Adrenal gland (tissue), 9 donors: ENCODE measurements at regions not wholly inside any gene's neighbourhood (a gene's known extent, or its start where the extent isn't known, plus 50 kb on each side); places are given as distances from the start of the nearest gene placed in this dataset.

ENCODE experiments used
- DNase-seq, 7 donors: peaks; one replicate each; pipeline ENCODE4 v3.0.0-alpha.2; 2019 to 2020
- H3K27ac ChIP-seq, 5 donors: fragments of 200-600 bp; sonication (generic) in 4 of 5; 1 replicate in 3 of 5; 2 replicates in 2 of 5; pipeline versions ENCODE4 v1.5.1 to v1.8.0; 2016 to 2020; ENCODE audit warnings: mild to moderate bottlenecking in 1 of 5
- H3K27me3 ChIP-seq: fragments of 200-600 bp; 2 replicates; pipeline ENCODE4 v1.8.0; 2021
- H3K36me3 ChIP-seq, 2 donors: fragments of 200-600 bp; replicated peaks in 1 of 2; 1 replicate in 1 of 2; 2 replicates in 1 of 2; pipeline versions ENCODE4 v1.5.1 to v1.8.0; 2018 to 2022
- H3K4me1 ChIP-seq, 2 donors: fragments of 200-600 bp; replicated peaks in 1 of 2; 1 replicate in 1 of 2; 2 replicates in 1 of 2; pipeline versions ENCODE4 v1.5.1 to v1.8.0; 2018 to 2021
- H3K4me3 ChIP-seq, 4 donors: fragments of 200-600 bp; sonication (generic) in 3 of 4; one replicate each; pipeline ENCODE4 v1.5.1; 2016 to 2018
- H3K9me3 ChIP-seq, 3 donors: fragments of 200-600 bp; sonication (generic) in 1 of 3; replicated peaks in 1 of 3; 1 replicate in 2 of 3; 2 replicates in 1 of 3; pipeline versions ENCODE4 v1.5.1 to v1.8.0; 2016 to 2021
- POLR2A ChIP-seq, 2 donors: fragments of 450-650 bp; IDR thresholded peaks; one replicate each; pipeline ENCODE4 v1.6.1; 2017; ENCODE audit warnings: antibody characterized with exemption in 2 of 2, mild to moderate bottlenecking in 2 of 2, moderate library complexity in 1 of 2
- WGBS, 4 donors: extraction: QIAGEN DNeasy Blood & Tissue Kit in 2 of 4; methylation state at CpG; one replicate each; pipeline versions ENCODE4 v1.1.5 to v1.1.7; 2013 to 2017; 5-methylcytosine and 5-hydroxymethylcytosine counted together
- intact Hi-C, 2 donors: fragments of 100-400 bp; cut with DNase I; formaldehyde crosslinking; loops; one replicate each; pipeline versions ENCODE4 v1.14.1 to v1.15.0; 2022 to 2023
- TF ChIP-seq, protein P1 (sequence below), 6 experiments: fragments of 450-650 bp in 4 of 6; fragments of 200-600 bp in 2 of 6; sonication (generic) in 1 of 6; IDR thresholded peaks; 1 replicate in 5 of 6; 2 replicates in 1 of 6; pipeline versions ENCODE4 v1.5.1 to v1.8.0; 2016 to 2021; ENCODE audit warnings: antibody characterized with exemption in 6 of 6, mild to moderate bottlenecking in 2 of 6, moderate library complexity in 1 of 6
- donor health status: healthy with polysubstance abuse.
- donor health status: Bipolar disorder and iron deficiency.
- donor health status: DM: yes; HTN: yes; CAD: no.
- donor health status: DM: no; HTN: no; CAD: no.
- donor health status: DM: no; HTN: no; CAD: no.

DNA sequence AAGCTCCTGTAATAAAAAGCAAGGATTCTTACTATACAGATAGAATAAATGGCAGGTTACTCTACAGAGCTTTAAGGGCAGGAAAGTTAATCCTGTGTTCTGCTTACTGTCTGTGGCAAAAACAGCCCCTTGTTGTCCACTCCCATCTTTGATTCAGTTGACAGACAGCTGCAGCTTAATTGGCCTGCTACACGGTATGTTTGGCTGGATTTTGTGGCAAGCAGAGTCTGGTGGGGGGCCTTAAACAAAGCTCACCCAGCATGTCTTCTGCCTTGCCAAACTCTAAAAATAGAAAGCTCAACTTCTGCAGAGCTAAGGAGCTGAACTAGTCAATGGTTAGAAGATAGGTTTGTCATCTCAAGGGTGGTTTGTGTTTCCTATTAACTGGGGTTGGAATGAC is 407.2 kb downstream of the HLX start:
- Histone ChIP-seq H3K4me3 (no peak overlapping the region), H3K9me3 (no peaks in the 10 kb centered on the region), H3K36me3 (no peaks in the 10 kb centered on the region), H3K4me1 (no peaks in the 10 kb centered on the region), H3K27me3 (no peaks in the 10 kb centered on the region), H3K27ac (no peak overlapping the region)
- DNase-seq, result no peak
- WGBS, 4 donors, result 69 to 73% (median 71%) methylated on average over 1 of the region's 1 CpG; no CpG with 5 or more reads in 1 of the 4 donors
- intact Hi-C loops, result no loop called here
- TF ChIP-seq, protein P1, sequence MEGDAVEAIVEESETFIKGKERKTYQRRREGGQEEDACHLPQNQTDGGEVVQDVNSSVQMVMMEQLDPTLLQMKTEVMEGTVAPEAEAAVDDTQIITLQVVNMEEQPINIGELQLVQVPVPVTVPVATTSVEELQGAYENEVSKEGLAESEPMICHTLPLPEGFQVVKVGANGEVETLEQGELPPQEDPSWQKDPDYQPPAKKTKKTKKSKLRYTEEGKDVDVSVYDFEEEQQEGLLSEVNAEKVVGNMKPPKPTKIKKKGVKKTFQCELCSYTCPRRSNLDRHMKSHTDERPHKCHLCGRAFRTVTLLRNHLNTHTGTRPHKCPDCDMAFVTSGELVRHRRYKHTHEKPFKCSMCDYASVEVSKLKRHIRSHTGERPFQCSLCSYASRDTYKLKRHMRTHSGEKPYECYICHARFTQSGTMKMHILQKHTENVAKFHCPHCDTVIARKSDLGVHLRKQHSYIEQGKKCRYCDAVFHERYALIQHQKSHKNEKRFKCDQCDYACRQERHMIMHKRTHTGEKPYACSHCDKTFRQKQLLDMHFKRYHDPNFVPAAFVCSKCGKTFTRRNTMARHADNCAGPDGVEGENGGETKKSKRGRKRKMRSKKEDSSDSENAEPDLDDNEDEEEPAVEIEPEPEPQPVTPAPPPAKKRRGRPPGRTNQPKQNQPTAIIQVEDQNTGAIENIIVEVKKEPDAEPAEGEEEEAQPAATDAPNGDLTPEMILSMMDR (IDR thresholded peaks at IDR 0.05), result no peak
- TF ChIP-seq POLR2A (IDR thresholded peaks at IDR 0.05), result no peak

DNA sequence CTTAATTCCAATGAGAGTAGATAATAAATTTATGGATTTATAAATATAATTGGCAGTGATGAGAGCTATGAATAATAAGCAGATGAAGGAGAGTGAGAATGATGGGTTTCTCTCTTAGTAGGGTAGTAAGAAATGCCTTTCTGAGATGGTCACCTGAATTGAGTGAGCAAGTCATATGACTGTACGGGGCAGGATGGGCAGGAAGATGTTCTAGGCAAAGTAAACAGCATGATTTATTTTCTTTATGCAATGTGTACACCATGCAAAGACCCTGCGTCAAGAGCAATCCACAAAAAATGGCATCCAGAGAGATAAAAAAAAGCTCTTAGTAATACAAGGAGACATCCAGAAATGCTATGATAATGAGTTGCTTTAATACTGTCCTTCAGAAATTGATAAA is 409.9 kb downstream of the HLX start:
- no peaks in the 10 kb centered on the region for H3K27me3 ChIP-seq
- no peaks in the 10 kb centered on the region for H3K4me1 ChIP-seq
- no peak for DNase-seq
- 70 to 84% (median 79%) methylated on average over 2 of the region's 2 CpGs for WGBS, 4 donors
- H3K4me3 ChIP-seq, result no peak overlapping the region
- TF ChIP-seq, protein P1 (IDR thresholded peaks at IDR 0.05), result no peak
- TF ChIP-seq POLR2A (IDR thresholded peaks at IDR 0.05), result no peak
- H3K9me3 ChIP-seq, result no peaks in the 10 kb centered on the region
- H3K36me3 ChIP-seq, result no peaks in the 10 kb centered on the region
- intact Hi-C loops, result no loop called here
- H3K27ac ChIP-seq, result no peak overlapping the region

DNA sequence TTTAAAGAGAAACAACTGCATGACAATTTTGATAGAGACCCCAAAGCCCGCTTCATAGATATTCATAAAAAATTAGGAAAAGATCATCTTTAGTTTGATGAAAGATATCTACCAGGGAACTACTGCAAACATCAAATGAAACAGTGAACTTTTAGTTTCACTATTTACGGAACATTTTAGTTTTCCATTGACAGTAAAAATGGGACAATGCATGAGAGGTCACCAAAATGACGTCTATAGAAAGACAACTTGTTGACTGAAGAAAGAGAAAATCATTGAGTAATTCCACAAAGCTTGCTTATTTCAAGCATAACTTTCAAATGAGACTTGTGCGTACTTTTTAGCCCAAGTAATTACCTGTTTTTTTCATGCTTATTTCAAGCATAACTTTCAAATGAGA is 411.4 kb downstream of the HLX start:
- TF ChIP-seq, protein P1 (IDR thresholded peaks at IDR 0.05), result no peak
- no peak for TF ChIP-seq POLR2A (IDR thresholded peaks at IDR 0.05)
- intact Hi-C loops, result no loop called here
- Histone ChIP-seq H3K27me3 (no peaks in the 10 kb centered on the region), H3K4me1 (no peaks in the 10 kb centered on the region), H3K36me3 (no peaks in the 10 kb centered on the region), H3K4me3 (no peak overlapping the region), H3K9me3 (no peaks in the 10 kb centered on the region), H3K27ac (no peak overlapping the region)
- 71 to 82% (median 80%) methylated on average over 4 of the region's 4 CpGs for WGBS, 4 donors
- no peak for DNase-seq

DNA sequence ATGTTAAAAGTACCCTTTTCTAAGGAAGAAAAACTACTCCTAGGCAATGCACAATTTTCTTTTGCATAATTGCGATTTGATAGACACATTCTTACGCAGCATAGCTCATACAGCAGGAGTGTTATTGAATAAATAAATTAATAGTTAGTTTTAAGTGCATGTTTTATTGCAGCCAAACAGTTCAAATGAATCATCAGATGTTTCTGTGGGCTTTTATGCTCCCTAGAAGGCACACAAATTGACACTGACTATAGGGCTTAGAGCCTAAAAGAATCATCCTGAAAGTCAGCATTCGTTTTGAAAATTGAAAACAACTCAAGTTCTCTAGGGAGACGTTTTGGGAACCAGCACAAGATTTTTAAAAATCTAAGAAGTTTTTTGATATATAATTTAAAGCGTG is 411.9 kb downstream of the HLX start:
- Histone ChIP-seq H3K4me1 (no peaks in the 10 kb centered on the region), H3K36me3 (no peaks in the 10 kb centered on the region), H3K9me3 (no peaks in the 10 kb centered on the region), H3K27me3 (no peaks in the 10 kb centered on the region), H3K4me3 (no peak overlapping the region), H3K27ac (no peak overlapping the region)
- no peak for DNase-seq
- TF ChIP-seq, protein P1 (IDR thresholded peaks at IDR 0.05), result no peak
- TF ChIP-seq POLR2A (IDR thresholded peaks at IDR 0.05), result no peak
- intact Hi-C loops, result no loop called here
- 57 to 75% (median 68%) methylated on average over 5 of the region's 5 CpGs for WGBS, 4 donors
